HCT116 (cell line): ENCODE measurements at regions not wholly inside any gene's neighbourhood (a gene's known extent, or its start where the extent isn't known, plus 50 kb on each side); places are given as distances from the start of the nearest gene placed in this dataset.

Experiments
- CTCF ChIP-seq, 3 experiments: fragments of 200-600 bp in 1 of 3; sonication (generic) in 1 of 3; IDR thresholded peaks in 2 of 3; conservative IDR thresholded peaks in 1 of 3; 2 replicates each; pipeline ENCODE4 v1.5.1; 2012 to 2017; ENCODE audit warnings: low read depth in 2 of 3, low read length in 2 of 3, antibody characterized with exemption in 1 of 3, borderline replicate concordance in 1 of 3, control low read depth in 1 of 3, mild to moderate bottlenecking in 1 of 3, mixed read lengths in 1 of 3, mixed run types in 1 of 3, moderate library complexity in 1 of 3; ENCODE audit not compliant: insufficient read depth in 1 of 3
- ELF1 ChIP-seq: IDR thresholded peaks from 2 replicates; pipeline ENCODE4 v1.6.1; 2012; ENCODE audit warnings: low read depth, borderline replicate concordance
- EZH2phosphoT487 ChIP-seq: fragments of 200-600 bp; IDR thresholded peaks from 2 replicates; pipeline ENCODE4 v1.6.1; 2018; ENCODE audit warnings: antibody characterized with exemption, borderline replicate concordance
- SP1 ChIP-seq: IDR thresholded peaks from 2 replicates; pipeline ENCODE4 v1.6.1; 2012; ENCODE audit warnings: low read depth

DNA sequence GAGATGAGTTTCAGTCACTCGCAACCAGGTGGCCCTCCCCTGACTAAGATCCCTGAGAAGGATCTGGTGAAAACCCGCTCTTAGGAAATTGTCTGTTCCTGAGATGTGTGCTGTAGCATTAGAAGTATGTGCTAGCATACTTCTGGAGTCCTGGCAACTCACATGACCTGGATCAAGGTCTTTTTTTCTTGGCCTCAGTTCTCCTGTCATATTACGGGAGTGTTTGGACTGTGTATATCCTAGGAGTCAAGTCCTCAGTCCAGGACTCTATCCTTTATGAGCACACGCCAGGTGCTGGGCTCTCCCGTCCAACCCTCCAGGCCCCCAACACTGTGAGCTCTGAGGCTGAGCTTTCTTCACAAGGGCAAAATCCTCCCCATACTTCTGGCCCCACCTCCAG lies 156.4 kb downstream of the UQCRFS1 start:
- TF ChIP-seq CTCF (IDR thresholded peaks at IDR 0.05 in 2 of 3, conservative IDR thresholded peaks at IDR 0.05 in 1 of 3; ENCODE audit: borderline replicate concordance in 1 of 3, insufficient read depth in 1 of 3, low read depth in 2 of 3, low read length in 2 of 3) (no peak), EZH2phosphoT487 (no peak), SP1 (no peak), ELF1 (no peak)
